NB4 (cell line): ENCODE measurements at regions not wholly inside any gene's neighbourhood (a gene's known extent, or its start where the extent isn't known, plus 50 kb on each side); places are given as distances from the start of the nearest gene placed in this dataset.

Experiments used
- POLR2A ChIP-seq: IDR thresholded peaks from 2 replicates; pipeline ENCODE4 v1.6.1; 2011; ENCODE audit warnings: mild to moderate bottlenecking; ENCODE audit not compliant: insufficient read length; ENCODE audit errors: extremely low read depth
- TF ChIP-seq, protein P1 (sequence below): IDR thresholded peaks from one replicate; pipeline ENCODE4 v1.5.1; 2012; ENCODE audit warnings: low read depth, low read length
- TF ChIP-seq, protein P2 (sequence below): IDR thresholded peaks from 2 replicates; pipeline ENCODE4 v1.6.1; 2011; ENCODE audit warnings: low read depth, low read length

DNA sequence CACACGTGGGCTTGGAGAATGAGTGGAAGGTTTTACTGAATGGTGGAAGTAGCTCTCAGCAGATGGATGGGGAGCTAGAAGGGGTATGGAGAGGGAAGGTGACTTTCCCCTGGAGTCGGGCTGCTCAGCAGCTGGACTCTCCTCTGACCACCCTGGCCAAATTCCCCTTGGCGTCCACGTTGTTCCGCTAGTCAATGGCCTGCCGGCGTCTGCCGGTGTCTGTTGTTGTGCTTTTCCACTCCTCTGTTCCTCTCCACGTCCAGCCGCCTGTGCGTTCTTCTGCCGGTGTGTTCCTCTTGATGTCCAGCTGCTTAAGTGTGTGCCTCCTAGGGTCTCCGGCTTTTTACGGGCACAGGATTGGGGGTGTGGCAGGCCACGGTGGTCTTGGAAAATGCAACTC is 203.5 kb downstream of the MYRFL start:
- TF ChIP-seq, protein P1, sequence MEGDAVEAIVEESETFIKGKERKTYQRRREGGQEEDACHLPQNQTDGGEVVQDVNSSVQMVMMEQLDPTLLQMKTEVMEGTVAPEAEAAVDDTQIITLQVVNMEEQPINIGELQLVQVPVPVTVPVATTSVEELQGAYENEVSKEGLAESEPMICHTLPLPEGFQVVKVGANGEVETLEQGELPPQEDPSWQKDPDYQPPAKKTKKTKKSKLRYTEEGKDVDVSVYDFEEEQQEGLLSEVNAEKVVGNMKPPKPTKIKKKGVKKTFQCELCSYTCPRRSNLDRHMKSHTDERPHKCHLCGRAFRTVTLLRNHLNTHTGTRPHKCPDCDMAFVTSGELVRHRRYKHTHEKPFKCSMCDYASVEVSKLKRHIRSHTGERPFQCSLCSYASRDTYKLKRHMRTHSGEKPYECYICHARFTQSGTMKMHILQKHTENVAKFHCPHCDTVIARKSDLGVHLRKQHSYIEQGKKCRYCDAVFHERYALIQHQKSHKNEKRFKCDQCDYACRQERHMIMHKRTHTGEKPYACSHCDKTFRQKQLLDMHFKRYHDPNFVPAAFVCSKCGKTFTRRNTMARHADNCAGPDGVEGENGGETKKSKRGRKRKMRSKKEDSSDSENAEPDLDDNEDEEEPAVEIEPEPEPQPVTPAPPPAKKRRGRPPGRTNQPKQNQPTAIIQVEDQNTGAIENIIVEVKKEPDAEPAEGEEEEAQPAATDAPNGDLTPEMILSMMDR: no peak
- TF ChIP-seq POLR2A: no peak
- TF ChIP-seq, protein P2, sequence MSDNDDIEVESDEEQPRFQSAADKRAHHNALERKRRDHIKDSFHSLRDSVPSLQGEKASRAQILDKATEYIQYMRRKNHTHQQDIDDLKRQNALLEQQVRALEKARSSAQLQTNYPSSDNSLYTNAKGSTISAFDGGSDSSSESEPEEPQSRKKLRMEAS: no peak
